ENCODE measurements at regions not wholly inside any gene's neighbourhood (a gene's known extent, or its start where the extent isn't known, plus 50 kb on each side); places are given as distances from the start of the nearest gene placed in this dataset.
"Not testable (repeated sequence)": the region's sequence is repeated elsewhere in the genome, so short reads cannot be mapped to it uniquely, and the experiment has no call there.

DNA sequence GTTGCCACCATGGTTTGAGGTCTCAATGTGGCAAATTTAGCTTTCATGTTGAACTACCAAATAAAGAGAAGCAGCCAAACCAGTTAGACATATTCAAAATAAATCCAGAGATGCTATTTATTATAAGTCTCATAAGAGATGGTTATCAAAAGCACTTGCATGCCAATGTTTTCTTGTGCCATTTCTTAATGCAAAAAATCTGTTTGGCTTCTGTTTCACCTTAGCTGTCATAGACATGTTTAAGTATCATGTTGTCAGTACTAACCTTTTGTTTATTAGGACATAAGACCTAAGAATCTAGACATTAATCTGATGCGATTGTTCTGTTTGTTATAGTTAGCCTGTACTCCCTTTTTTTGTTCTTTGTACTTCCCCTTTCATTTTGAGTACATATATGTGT, 110.0 kb upstream of the FBXO28 start:
- not testable (repeated sequence) for TF ChIP-seq EZH2 (IDR thresholded peaks at IDR 0.05; ENCODE audit: low read length, missing control alignments)
- TF ChIP-seq, protein P1, sequence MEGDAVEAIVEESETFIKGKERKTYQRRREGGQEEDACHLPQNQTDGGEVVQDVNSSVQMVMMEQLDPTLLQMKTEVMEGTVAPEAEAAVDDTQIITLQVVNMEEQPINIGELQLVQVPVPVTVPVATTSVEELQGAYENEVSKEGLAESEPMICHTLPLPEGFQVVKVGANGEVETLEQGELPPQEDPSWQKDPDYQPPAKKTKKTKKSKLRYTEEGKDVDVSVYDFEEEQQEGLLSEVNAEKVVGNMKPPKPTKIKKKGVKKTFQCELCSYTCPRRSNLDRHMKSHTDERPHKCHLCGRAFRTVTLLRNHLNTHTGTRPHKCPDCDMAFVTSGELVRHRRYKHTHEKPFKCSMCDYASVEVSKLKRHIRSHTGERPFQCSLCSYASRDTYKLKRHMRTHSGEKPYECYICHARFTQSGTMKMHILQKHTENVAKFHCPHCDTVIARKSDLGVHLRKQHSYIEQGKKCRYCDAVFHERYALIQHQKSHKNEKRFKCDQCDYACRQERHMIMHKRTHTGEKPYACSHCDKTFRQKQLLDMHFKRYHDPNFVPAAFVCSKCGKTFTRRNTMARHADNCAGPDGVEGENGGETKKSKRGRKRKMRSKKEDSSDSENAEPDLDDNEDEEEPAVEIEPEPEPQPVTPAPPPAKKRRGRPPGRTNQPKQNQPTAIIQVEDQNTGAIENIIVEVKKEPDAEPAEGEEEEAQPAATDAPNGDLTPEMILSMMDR (conservative IDR thresholded peaks at IDR 0.05 in 1 of 2, IDR thresholded peaks at IDR 0.05 in 1 of 2; ENCODE audit: low read depth in 1 of 2, low read length in 2 of 2), result not testable (repeated sequence)

All from fibroblast of lung (primary cell).